ENCODE measurements at regions not wholly inside any gene's neighbourhood (a gene's known extent, or its start where the extent isn't known, plus 50 kb on each side); places are given as distances from the start of the nearest gene placed in this dataset.

DNA sequence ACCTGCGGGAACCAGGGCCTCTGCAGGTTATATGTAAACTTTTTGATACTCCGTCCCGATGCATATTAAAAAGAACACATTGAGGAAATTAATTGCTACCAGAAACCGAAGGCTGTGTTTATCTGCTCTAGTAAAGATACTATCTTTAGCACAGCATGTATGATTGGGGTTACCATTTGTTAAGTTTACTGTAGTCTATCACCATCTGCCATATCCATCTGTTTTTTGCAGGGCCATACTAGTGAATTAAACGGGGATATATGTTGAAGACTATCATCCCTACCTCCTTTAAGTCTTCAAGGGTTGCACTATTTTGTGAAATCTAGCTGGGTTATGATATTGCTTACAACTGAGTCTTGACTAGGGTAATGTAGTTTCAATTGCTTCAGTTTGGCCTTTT lies 597.0 kb downstream of the SQOR start:
- Histone ChIP-seq H3K4ac (ENCODE audit: low read depth in 1 of 2, low read length in 2 of 2) (no peak overlapping the region), H2BK5ac (ENCODE audit: low read depth, low read length, poor library complexity, severe bottlenecking) (no peak overlapping the region), H4K8ac (ENCODE audit: low read length) (no peak overlapping the region), H3K27ac (ENCODE audit: low read length, poor library complexity, severe bottlenecking) (no peak overlapping the region), H2AFZ (ENCODE audit: low read depth, low read length) (no peak overlapping the region), H3K9ac (ENCODE audit: low read length) (no peak overlapping the region), H3K18ac (ENCODE audit: low read depth in 1 of 2, low read length in 2 of 2) (no peak overlapping the region), H3K14ac (ENCODE audit: low read length in 2 of 2) (no peak overlapping the region), H3K4me2 (ENCODE audit: low read length, poor library complexity, severe bottlenecking) (no peak overlapping the region), H3K9me3 (ENCODE audit: control insufficient read depth, low read length) (no peaks in the 10 kb centered on the region), H4K91ac (ENCODE audit: low read length) (no peak overlapping the region), H3K27me3 (ENCODE audit: control insufficient read depth in 1 of 2, insufficient read depth in 1 of 2, low read length in 2 of 2) (no peaks in the 10 kb centered on the region), H3K79me1 (replicated peaks; ENCODE audit: low read length, poor library complexity, severe bottlenecking) (no peaks in the 10 kb centered on the region), H3K4me1 (ENCODE audit: control insufficient read depth, insufficient read depth, low read depth, low read length) (no peaks in the 10 kb centered on the region), H2AK5ac (ENCODE audit: low read length, severe bottlenecking) (no peak overlapping the region), H2BK12ac (ENCODE audit: low read length in 2 of 2) (no peak overlapping the region), H2BK15ac (ENCODE audit: low read depth, poor library complexity, severe bottlenecking) (no peak overlapping the region), H3K36me3 (ENCODE audit: control insufficient read depth in 1 of 2, insufficient read depth in 2 of 2, low read depth in 1 of 2, low read length in 2 of 2) (no peaks in the 10 kb centered on the region), H3K23ac (ENCODE audit: low read length in 2 of 2) (no peak overlapping the region), H2BK120ac (ENCODE audit: low read depth, low read length) (no peak overlapping the region), H3K4me3 (ENCODE audit: insufficient read depth in 1 of 2, low read depth in 1 of 2, low read length in 2 of 2) (no peak overlapping the region)
- WGBS, result 100% methylated on average over 3 of the region's 5 CpGs
- no peak for DNase-seq

DNA sequence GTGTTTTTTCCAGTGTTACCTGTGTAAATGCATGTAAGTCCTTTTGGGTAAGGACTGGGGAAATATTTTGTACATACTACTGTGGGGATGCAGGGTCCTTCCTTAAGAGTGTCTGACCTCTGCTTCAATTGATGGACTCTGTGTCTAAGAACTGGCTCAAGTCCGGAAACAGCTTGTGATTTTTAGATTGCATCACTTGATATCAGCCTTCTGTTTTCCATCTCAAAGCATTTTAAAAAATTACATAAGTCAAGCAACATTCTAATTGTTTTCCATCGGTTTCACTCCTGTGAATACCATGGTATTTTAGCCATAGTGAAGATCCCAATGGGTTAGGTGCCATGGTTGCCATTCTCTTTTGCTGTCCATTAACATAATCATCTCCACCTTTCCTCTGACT lies 597.6 kb downstream of the SQOR start:
- Histone ChIP-seq H3K4me2 (ENCODE audit: low read length, poor library complexity, severe bottlenecking) (no peak overlapping the region), H3K27me3 (ENCODE audit: control insufficient read depth in 1 of 2, insufficient read depth in 1 of 2, low read length in 2 of 2) (no peaks in the 10 kb centered on the region), H2AFZ (ENCODE audit: low read depth, low read length) (no peak overlapping the region), H2BK12ac (ENCODE audit: low read length in 2 of 2) (no peak overlapping the region), H3K9ac (ENCODE audit: low read length) (no peak overlapping the region), H3K18ac (ENCODE audit: low read depth in 1 of 2, low read length in 2 of 2) (no peak overlapping the region), H2BK15ac (ENCODE audit: low read depth, poor library complexity, severe bottlenecking) (no peak overlapping the region), H2BK5ac (ENCODE audit: low read depth, low read length, poor library complexity, severe bottlenecking) (no peak overlapping the region), H3K36me3 (ENCODE audit: control insufficient read depth in 1 of 2, insufficient read depth in 2 of 2, low read depth in 1 of 2, low read length in 2 of 2) (no peaks in the 10 kb centered on the region), H3K79me1 (replicated peaks; ENCODE audit: low read length, poor library complexity, severe bottlenecking) (no peaks in the 10 kb centered on the region), H2AK5ac (ENCODE audit: low read length, severe bottlenecking) (no peak overlapping the region), H3K9me3 (ENCODE audit: control insufficient read depth, low read length) (no peaks in the 10 kb centered on the region), H4K8ac (ENCODE audit: low read length) (no peak overlapping the region), H3K14ac (ENCODE audit: low read length in 2 of 2) (no peak overlapping the region), H2BK120ac (ENCODE audit: low read depth, low read length) (no peak overlapping the region), H3K27ac (ENCODE audit: low read length, poor library complexity, severe bottlenecking) (no peak overlapping the region), H3K23ac (ENCODE audit: low read length in 2 of 2) (no peak overlapping the region), H3K4ac (ENCODE audit: low read depth in 1 of 2, low read length in 2 of 2) (no peak overlapping the region), H3K4me3 (ENCODE audit: insufficient read depth in 1 of 2, low read depth in 1 of 2, low read length in 2 of 2) (no peak overlapping the region), H4K91ac (ENCODE audit: low read length) (no peak overlapping the region), H3K4me1 (ENCODE audit: control insufficient read depth, insufficient read depth, low read depth, low read length) (no peaks in the 10 kb centered on the region)
- no peak for DNase-seq
- 90% methylated on average over 2 of the region's 2 CpGs for WGBS

DNA sequence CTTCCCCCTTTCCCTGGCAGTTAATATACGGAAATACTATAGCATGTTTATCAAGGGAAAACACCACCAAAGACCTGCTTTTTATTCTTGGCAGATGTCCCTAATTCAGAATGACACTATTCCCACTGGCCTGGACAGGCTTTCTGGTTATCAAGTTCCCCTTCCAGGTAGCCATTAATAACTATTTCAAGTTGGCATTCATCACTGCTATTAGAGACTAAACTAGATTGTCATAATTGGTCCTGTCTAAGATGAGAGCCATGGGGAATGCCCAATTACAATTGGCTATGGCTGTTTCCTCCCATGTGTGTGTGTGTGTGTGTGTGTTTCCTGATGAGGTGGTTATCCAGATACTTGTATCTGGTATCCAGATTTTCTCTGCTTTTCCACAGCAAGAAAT lies 608.1 kb downstream of the SQOR start:
- H3K27ac ChIP-seq (ENCODE audit: low read length, poor library complexity, severe bottlenecking), result no peak overlapping the region
- WGBS, result 98% methylated on average over 1 of the region's 1 CpG
- no peak overlapping the region for H3K23ac ChIP-seq (ENCODE audit: low read length in 2 of 2)
- H2BK5ac ChIP-seq (ENCODE audit: low read depth, low read length, poor library complexity, severe bottlenecking), result no peak overlapping the region
- H2BK15ac ChIP-seq (ENCODE audit: low read depth, poor library complexity, severe bottlenecking), result no peak overlapping the region
- DNase-seq, result no peak
- H3K36me3 ChIP-seq (ENCODE audit: control insufficient read depth in 1 of 2, insufficient read depth in 2 of 2, low read depth in 1 of 2, low read length in 2 of 2), result no peaks in the 10 kb centered on the region
- H4K91ac ChIP-seq (ENCODE audit: low read length), result no peak overlapping the region
- no peaks in the 10 kb centered on the region for H3K27me3 ChIP-seq (ENCODE audit: control insufficient read depth in 1 of 2, insufficient read depth in 1 of 2, low read length in 2 of 2)
- H3K79me1 ChIP-seq (replicated peaks; ENCODE audit: low read length, poor library complexity, severe bottlenecking), result no peaks in the 10 kb centered on the region
- no peak overlapping the region for H2BK120ac ChIP-seq (ENCODE audit: low read depth, low read length)
- no peak overlapping the region for H3K4me2 ChIP-seq (ENCODE audit: low read length, poor library complexity, severe bottlenecking)
- no peak overlapping the region for H3K4ac ChIP-seq (ENCODE audit: low read depth in 1 of 2, low read length in 2 of 2)
- H2AK5ac ChIP-seq (ENCODE audit: low read length, severe bottlenecking), result no peak overlapping the region
- no peak overlapping the region for H4K8ac ChIP-seq (ENCODE audit: low read length)
- no peak overlapping the region for H3K18ac ChIP-seq (ENCODE audit: low read depth in 1 of 2, low read length in 2 of 2)
- no peak overlapping the region for H3K4me3 ChIP-seq (ENCODE audit: insufficient read depth in 1 of 2, low read depth in 1 of 2, low read length in 2 of 2)
- H2AFZ ChIP-seq (ENCODE audit: low read depth, low read length), result no peak overlapping the region
- H3K14ac ChIP-seq (ENCODE audit: low read length in 2 of 2), result no peak overlapping the region
- no peaks in the 10 kb centered on the region for H3K9me3 ChIP-seq (ENCODE audit: control insufficient read depth, low read length)
- H2BK12ac ChIP-seq (ENCODE audit: low read length in 2 of 2), result no peak overlapping the region
- H3K4me1 ChIP-seq (ENCODE audit: control insufficient read depth, insufficient read depth, low read depth, low read length), result no peaks in the 10 kb centered on the region
- no peak overlapping the region for H3K9ac ChIP-seq (ENCODE audit: low read length)

DNA sequence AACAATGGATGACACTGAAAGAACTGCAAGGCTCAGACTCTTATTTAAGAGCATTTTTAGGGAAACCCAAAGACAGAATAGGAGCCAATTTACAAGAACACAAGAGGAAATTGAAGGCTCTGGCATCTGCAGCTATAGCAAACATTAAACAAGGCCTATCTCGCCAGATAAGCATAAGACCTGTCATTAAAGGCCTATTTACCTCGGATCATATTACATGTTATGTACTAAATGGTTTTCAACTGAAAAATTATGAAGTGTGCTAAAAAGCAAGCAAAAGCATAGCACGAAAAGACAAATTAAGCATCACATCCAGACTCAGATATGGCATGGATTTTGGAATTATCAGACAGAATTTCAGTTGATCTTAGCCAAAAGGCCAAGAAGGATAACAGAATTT lies 617.1 kb downstream of the SQOR start:
- Histone ChIP-seq H3K4ac (ENCODE audit: low read depth in 1 of 2, low read length in 2 of 2) (no peak overlapping the region), H3K79me1 (replicated peaks; ENCODE audit: low read length, poor library complexity, severe bottlenecking) (no peaks in the 10 kb centered on the region), H4K91ac (ENCODE audit: low read length) (no peak overlapping the region), H3K4me3 (ENCODE audit: insufficient read depth in 1 of 2, low read depth in 1 of 2, low read length in 2 of 2) (no peak overlapping the region), H3K27me3 (ENCODE audit: control insufficient read depth in 1 of 2, insufficient read depth in 1 of 2, low read length in 2 of 2) (no peaks in the 10 kb centered on the region), H2AFZ (ENCODE audit: low read depth, low read length) (no peak overlapping the region), H3K18ac (ENCODE audit: low read depth in 1 of 2, low read length in 2 of 2) (no peak overlapping the region), H4K8ac (ENCODE audit: low read length) (no peak overlapping the region), H3K14ac (ENCODE audit: low read length in 2 of 2) (no peak overlapping the region), H3K4me1 (ENCODE audit: control insufficient read depth, insufficient read depth, low read depth, low read length) (no peaks in the 10 kb centered on the region), H2AK5ac (ENCODE audit: low read length, severe bottlenecking) (no peak overlapping the region), H3K4me2 (ENCODE audit: low read length, poor library complexity, severe bottlenecking) (no peak overlapping the region), H3K23ac (ENCODE audit: low read length in 2 of 2) (no peak overlapping the region), H3K9ac (ENCODE audit: low read length) (no peak overlapping the region), H3K36me3 (ENCODE audit: control insufficient read depth in 1 of 2, insufficient read depth in 2 of 2, low read depth in 1 of 2, low read length in 2 of 2) (no peaks in the 10 kb centered on the region), H2BK5ac (ENCODE audit: low read depth, low read length, poor library complexity, severe bottlenecking) (no peak overlapping the region), H2BK12ac (ENCODE audit: low read length in 2 of 2) (no peak overlapping the region), H2BK120ac (ENCODE audit: low read depth, low read length) (no peak overlapping the region), H2BK15ac (ENCODE audit: low read depth, poor library complexity, severe bottlenecking) (no peak overlapping the region), H3K9me3 (ENCODE audit: control insufficient read depth, low read length) (no peaks in the 10 kb centered on the region), H3K27ac (ENCODE audit: low read length, poor library complexity, severe bottlenecking) (no peak overlapping the region)
- DNase-seq, result no peak
- WGBS, result no CpG with 5 or more reads among the region's 3 CpGs
